ENCODE measurements at regions not wholly inside any gene's neighbourhood (a gene's known extent, or its start where the extent isn't known, plus 50 kb on each side); places are given as distances from the start of the nearest gene placed in this dataset.

DNA sequence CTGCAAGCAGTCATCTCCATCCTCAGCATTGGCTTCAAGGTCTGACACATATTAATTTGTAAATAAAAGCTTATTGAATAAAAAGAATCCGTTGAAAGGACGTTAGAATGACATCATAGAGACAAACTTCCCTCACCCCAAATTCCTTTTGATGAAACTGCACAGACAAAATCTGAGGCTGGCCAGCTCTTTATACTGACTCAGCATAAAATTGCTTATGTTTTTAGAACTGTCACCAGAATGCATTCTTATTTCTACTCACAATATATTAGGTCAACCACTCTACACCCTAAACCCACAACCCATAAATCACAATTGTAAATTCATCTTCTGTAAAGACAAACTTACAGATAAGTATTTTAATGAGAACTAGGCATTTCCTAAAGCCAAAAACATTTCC is 359.2 kb upstream of the TEX13C start:
- POLR2A ChIA-PET = no interaction called here
- H3K4me1 ChIP-seq (ENCODE audit: control insufficient read depth in 1 of 2, extremely low read depth in 1 of 2, insufficient read depth in 2 of 2, low read length in 2 of 2) = no peaks in the 10 kb centered on the region
- peaks cover 0 to 12% of the 10 kb centered on the region in 2 donors for H3K27me3 Mint-ChIP-seq
- DNase-seq (no peak), ATAC-seq (replicated peaks in 1 of 4) (no peak)
- no peak overlapping the region for H3K27ac Mint-ChIP-seq
- no peaks in the 10 kb centered on the region for H3K36me3 Mint-ChIP-seq
- no peaks in the 10 kb centered on the region for H3K36me3 ChIP-seq (ENCODE audit: control insufficient read depth in 2 of 2, extremely low read depth in 1 of 2, insufficient read depth in 1 of 2, low read length in 1 of 2)
- no CpG with 5 or more reads among the region's 2 CpGs for WGBS (ENCODE audit: insufficient coverage)
- no peaks in the 10 kb centered on the region for H3K4me1 Mint-ChIP-seq
- no peaks in the 10 kb centered on the region for H3K27me3 ChIP-seq (replicated peaks in 1 of 2; ENCODE audit: control insufficient read depth in 2 of 2, extremely low read depth in 1 of 2, insufficient read depth in 2 of 2, low read length in 1 of 2)
- H3K9me3 Mint-ChIP-seq = no peaks in the 10 kb centered on the region
- no peaks in the 10 kb centered on the region for H3K9me3 ChIP-seq
- H3K4me3 Mint-ChIP-seq = no peak overlapping the region
- no peak overlapping the region for H3K27ac ChIP-seq (ENCODE audit: low read length)
- no peak overlapping the region for H3K4me3 ChIP-seq (ENCODE audit: control insufficient read depth in 1 of 2, extremely low read depth in 1 of 2, low read length in 1 of 2)
- CTCF ChIA-PET = no interaction called here

GRCh38 chrX:124963717-124964116 is 356.0 kb upstream of the TEX13C start, which contains the start of gene TENM1:
Gene TENM1 (minus strand): TSS chrX:124963817.
- Histone ChIP-seq H3K27ac (ENCODE audit: low read length) (no peak within 1 kb of the TSS), H3K4me1 (ENCODE audit: control insufficient read depth in 1 of 2, extremely low read depth in 1 of 2, insufficient read depth in 2 of 2, low read length in 2 of 2) (no peaks in the 10 kb centered on the region), H3K27me3 (replicated peaks in 1 of 2; ENCODE audit: control insufficient read depth in 2 of 2, extremely low read depth in 1 of 2, insufficient read depth in 2 of 2, low read length in 1 of 2) (no peaks in the 10 kb centered on the region), H3K9me3 (no peaks in the 10 kb centered on the region), H3K36me3 (ENCODE audit: control insufficient read depth in 2 of 2, extremely low read depth in 1 of 2, insufficient read depth in 1 of 2, low read length in 1 of 2) (no peaks in the 10 kb centered on the region), H3K4me3 (ENCODE audit: control insufficient read depth in 1 of 2, extremely low read depth in 1 of 2, low read length in 1 of 2) (no peak within 1 kb of the TSS)
- Mint-ChIP-seq H3K36me3 (no peaks in the 10 kb centered on the region), H3K4me3 (no peak within 1 kb of the TSS), H3K9me3 (no peaks in the 10 kb centered on the region), H3K4me1 (no peaks in the 10 kb centered on the region), H3K27ac (no peak within 1 kb of the TSS), H3K27me3 (peaks cover 0 to 17% of the 10 kb centered on the region in 2 donors)
- ChIA-PET CTCF (no interaction called here), POLR2A (no interaction called here)
- no peak for DNase-seq
- WGBS (ENCODE audit: insufficient coverage) = no CpG with 5 or more reads among the region's 2 CpGs
- ATAC-seq (replicated peaks in 1 of 4) = no peak

GRCh38 chrX:124975456-124975855 is 344.2 kb upstream of the TEX13C start:
- no peaks in the 10 kb centered on the region for H3K9me3 ChIP-seq
- no CpG with 5 or more reads among the region's 3 CpGs for WGBS (ENCODE audit: insufficient coverage)
- Mint-ChIP-seq H3K9me3 (no peaks in the 10 kb centered on the region), H3K4me1 (no peaks in the 10 kb centered on the region), H3K36me3 (no peaks in the 10 kb centered on the region), H3K27ac (no peak overlapping the region), H3K4me3 (no peak overlapping the region), H3K27me3 (no peaks in the 10 kb centered on the region)
- ChIA-PET POLR2A (no interaction called here), CTCF (no interaction called here)
- H3K4me3 ChIP-seq (ENCODE audit: control insufficient read depth in 1 of 2, extremely low read depth in 1 of 2, low read length in 1 of 2) = no peak overlapping the region
- no peaks in the 10 kb centered on the region for H3K36me3 ChIP-seq (ENCODE audit: control insufficient read depth in 2 of 2, extremely low read depth in 1 of 2, insufficient read depth in 1 of 2, low read length in 1 of 2)
- H3K27me3 ChIP-seq (replicated peaks in 1 of 2; ENCODE audit: control insufficient read depth in 2 of 2, extremely low read depth in 1 of 2, insufficient read depth in 2 of 2, low read length in 1 of 2) = no peaks in the 10 kb centered on the region
- H3K27ac ChIP-seq (ENCODE audit: low read length) = no peak overlapping the region
- DNase-seq = no peak
- no peaks in the 10 kb centered on the region for H3K4me1 ChIP-seq (ENCODE audit: control insufficient read depth in 1 of 2, extremely low read depth in 1 of 2, insufficient read depth in 2 of 2, low read length in 2 of 2)
- no peak for ATAC-seq (replicated peaks in 1 of 4)

- Mint-ChIP-seq H3K27me3 (peaks cover 0 to 4% of the 10 kb centered on the region in 2 donors), H3K9me3 (no peaks in the 10 kb centered on the region), H3K27ac (no peak overlapping the region), H3K4me1 (peaks cover 0 to 5% (median 0%) of the 10 kb centered on the region in 3 donors), H3K4me3 (no peak overlapping the region), H3K36me3 (no peaks in the 10 kb centered on the region)
- ATAC-seq (replicated peaks in 1 of 4) = no peak
- WGBS (ENCODE audit: insufficient coverage) = no CpG with 5 or more reads among the region's 1 CpG
- Histone ChIP-seq H3K36me3 (ENCODE audit: control insufficient read depth in 2 of 2, extremely low read depth in 1 of 2, insufficient read depth in 1 of 2, low read length in 1 of 2) (no peaks in the 10 kb centered on the region), H3K4me1 (ENCODE audit: control insufficient read depth in 1 of 2, extremely low read depth in 1 of 2, insufficient read depth in 2 of 2, low read length in 2 of 2) (peaks cover 0 to 2% of the 10 kb centered on the region in 2 experiments), H3K27ac (ENCODE audit: low read length) (no peak overlapping the region), H3K27me3 (replicated peaks in 1 of 2; ENCODE audit: control insufficient read depth in 2 of 2, extremely low read depth in 1 of 2, insufficient read depth in 2 of 2, low read length in 1 of 2) (no peaks in the 10 kb centered on the region), H3K9me3 (no peaks in the 10 kb centered on the region), H3K4me3 (ENCODE audit: control insufficient read depth in 1 of 2, extremely low read depth in 1 of 2, low read length in 1 of 2) (no peak overlapping the region)
- CTCF ChIA-PET = no interaction called here
- DNase-seq = no peak
- POLR2A ChIA-PET = no interaction called here
Observed at GRCh38 chrX:124981420-124981819, 338.3 kb upstream of the TEX13C start.

DNA sequence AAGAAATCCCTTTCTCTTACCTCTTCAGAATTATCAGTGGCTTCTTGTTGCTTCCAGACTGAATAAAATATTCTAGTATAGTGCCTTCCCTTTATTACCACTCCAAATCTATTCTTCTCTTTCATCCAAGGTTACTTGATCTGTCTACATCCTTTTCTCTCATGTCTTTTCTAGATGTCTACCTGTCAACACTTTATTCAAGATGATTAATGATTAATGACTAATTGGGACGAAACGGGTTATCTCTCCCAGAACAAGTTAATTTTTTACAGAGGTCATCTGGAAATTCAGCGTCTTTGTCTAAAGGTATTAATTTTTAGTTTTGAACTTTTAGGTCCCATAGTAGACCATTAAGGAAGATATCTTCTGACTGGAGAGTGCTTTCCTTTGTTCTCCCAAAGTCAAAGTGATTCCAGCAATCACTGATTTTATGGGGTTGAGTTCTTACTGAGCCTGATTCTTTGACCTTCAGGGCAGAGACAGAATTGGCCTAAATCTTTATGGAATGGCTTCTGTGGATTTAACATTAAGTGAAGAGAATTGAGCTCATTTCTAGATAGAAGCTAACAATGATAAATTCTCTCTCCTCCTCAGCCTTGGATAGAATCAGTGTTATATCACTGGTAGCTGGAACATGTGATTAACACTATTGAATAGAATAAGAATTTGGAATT is 335.4 kb upstream of the TEX13C start:
- WGBS (ENCODE audit: insufficient coverage) = no CpG with 5 or more reads among the region's 3 CpGs
- POLR2A ChIA-PET = no interaction called here
- H3K27ac ChIP-seq (ENCODE audit: low read length) = no peak overlapping the region

GRCh38 chrX:124986284-124986683 is 333.4 kb upstream of the TEX13C start:
- DNase-seq = no peak
- H3K4me3 ChIP-seq (ENCODE audit: control insufficient read depth in 1 of 2, extremely low read depth in 1 of 2, low read length in 1 of 2) = no peak overlapping the region
- WGBS (ENCODE audit: insufficient coverage) = no CpG with 5 or more reads among the region's 3 CpGs
- H3K27ac ChIP-seq (ENCODE audit: low read length) = no peak overlapping the region
- peaks cover 0 to 1% of the 10 kb centered on the region in 2 experiments for H3K4me1 ChIP-seq (ENCODE audit: control insufficient read depth in 1 of 2, extremely low read depth in 1 of 2, insufficient read depth in 2 of 2, low read length in 2 of 2)
- H3K36me3 ChIP-seq (ENCODE audit: control insufficient read depth in 2 of 2, extremely low read depth in 1 of 2, insufficient read depth in 1 of 2, low read length in 1 of 2) = no peaks in the 10 kb centered on the region
- no peaks in the 10 kb centered on the region for H3K36me3 Mint-ChIP-seq
- H3K4me3 Mint-ChIP-seq = no peak overlapping the region
- H3K9me3 ChIP-seq = no peaks in the 10 kb centered on the region
- H3K27ac Mint-ChIP-seq = no peak overlapping the region
- ATAC-seq (replicated peaks in 1 of 4) = no peak
- no peaks in the 10 kb centered on the region for H3K27me3 ChIP-seq (replicated peaks in 1 of 2; ENCODE audit: control insufficient read depth in 2 of 2, extremely low read depth in 1 of 2, insufficient read depth in 2 of 2, low read length in 1 of 2)
- ChIA-PET POLR2A (no interaction called here), CTCF (no interaction called here)
- peaks cover 0 to 20% of the 10 kb centered on the region in 2 donors for H3K27me3 Mint-ChIP-seq
- H3K4me1 Mint-ChIP-seq = peaks cover 0 to 2% (median 0%) of the 10 kb centered on the region in 3 donors
- H3K9me3 Mint-ChIP-seq = no peaks in the 10 kb centered on the region

More for the DNA sequence above, 335.4 kb upstream of the TEX13C start:
- DNase-seq (no peak), ATAC-seq (replicated peaks in 1 of 4) (no peak)
- Mint-ChIP-seq H3K4me1 (peaks cover 0 to 5% (median 0%) of the 10 kb centered on the region in 3 donors), H3K4me3 (no peak overlapping the region), H3K27me3 (peaks cover 0 to 14% of the 10 kb centered on the region in 2 donors), H3K36me3 (no peaks in the 10 kb centered on the region), H3K27ac (no peak overlapping the region), H3K9me3 (no peaks in the 10 kb centered on the region)
- Histone ChIP-seq H3K27me3 (replicated peaks in 1 of 2; ENCODE audit: control insufficient read depth in 2 of 2, extremely low read depth in 1 of 2, insufficient read depth in 2 of 2, low read length in 1 of 2) (no peaks in the 10 kb centered on the region), H3K4me1 (ENCODE audit: control insufficient read depth in 1 of 2, extremely low read depth in 1 of 2, insufficient read depth in 2 of 2, low read length in 2 of 2) (peaks cover 0 to 2% of the 10 kb centered on the region in 2 experiments), H3K4me3 (ENCODE audit: control insufficient read depth in 1 of 2, extremely low read depth in 1 of 2, low read length in 1 of 2) (no peak overlapping the region), H3K36me3 (ENCODE audit: control insufficient read depth in 2 of 2, extremely low read depth in 1 of 2, insufficient read depth in 1 of 2, low read length in 1 of 2) (no peaks in the 10 kb centered on the region), H3K9me3 (no peaks in the 10 kb centered on the region)
- CTCF ChIA-PET = no interaction called here

- no peaks in the 10 kb centered on the region for H3K4me1 ChIP-seq (ENCODE audit: control insufficient read depth in 1 of 2, extremely low read depth in 1 of 2, insufficient read depth in 2 of 2, low read length in 2 of 2)
- Mint-ChIP-seq H3K27me3 (peaks cover 2 to 17% of the 10 kb centered on the region in 2 donors), H3K27ac (no peak overlapping the region), H3K9me3 (peaks cover 0 to 4% (median 0%) of the 10 kb centered on the region in 3 donors), H3K4me1 (no peaks in the 10 kb centered on the region), H3K36me3 (no peaks in the 10 kb centered on the region), H3K4me3 (no peak overlapping the region)
- WGBS (ENCODE audit: insufficient coverage) = no CpG with 5 or more reads among the region's 1 CpG
- H3K27ac ChIP-seq (ENCODE audit: low read length) = no peak overlapping the region
- no peak for ATAC-seq (replicated peaks in 1 of 4)
- no peaks in the 10 kb centered on the region for H3K27me3 ChIP-seq (replicated peaks in 1 of 2; ENCODE audit: control insufficient read depth in 2 of 2, extremely low read depth in 1 of 2, insufficient read depth in 2 of 2, low read length in 1 of 2)
- ChIA-PET CTCF (no interaction called here), POLR2A (no interaction called here)
- H3K36me3 ChIP-seq (ENCODE audit: control insufficient read depth in 2 of 2, extremely low read depth in 1 of 2, insufficient read depth in 1 of 2, low read length in 1 of 2) = no peaks in the 10 kb centered on the region
- H3K4me3 ChIP-seq (ENCODE audit: control insufficient read depth in 1 of 2, extremely low read depth in 1 of 2, low read length in 1 of 2) = no peak overlapping the region
- no peaks in the 10 kb centered on the region for H3K9me3 ChIP-seq
- DNase-seq = no peak
Observed at GRCh38 chrX:124993735-124994134, 325.9 kb upstream of the TEX13C start.
